Activated T-cell treated with anti-CD3 and anti-CD28 coated beads, Interleukin-2, amount 50 U/mL, for 4 hours (primary cell): ENCODE measurements at regions not wholly inside any gene's neighbourhood (a gene's known extent, or its start where the extent isn't known, plus 50 kb on each side); places are given as distances from the start of the nearest gene placed in this dataset.
"Not testable (repeated sequence)": the region's sequence is repeated elsewhere in the genome, so short reads cannot be mapped to it uniquely, and the experiment has no call there.

Experiments used
- ATAC-seq, 2 donors: fragments of 200-7000 bp; cut with Tn5 transposase; one replicate each; pipeline ENCODE4 v1.10.0; 2021
- DNase-seq: peaks from one replicate; pipeline ENCODE4 v3.0.0-alpha.2; 2020
- H3K27me3 Mint-ChIP-seq: one replicate; pipeline ENCODE4 v1.8.0; 2021; ENCODE audit warnings: low read depth, mixed read lengths
- H3K36me3 Mint-ChIP-seq: one replicate; pipeline ENCODE4 v1.8.0; 2022; ENCODE audit warnings: mixed read lengths; ENCODE audit not compliant: insufficient read depth
- H3K4me1 Mint-ChIP-seq: one replicate; pipeline ENCODE4 v1.8.0; 2021; ENCODE audit warnings: low read depth, mixed read lengths
- H3K4me3 Mint-ChIP-seq: one replicate; pipeline ENCODE4 v1.8.0; 2021; ENCODE audit warnings: mild to moderate bottlenecking, moderate library complexity, mixed read lengths
- H3K9me3 Mint-ChIP-seq: one replicate; pipeline ENCODE4 v1.8.0; 2021; ENCODE audit warnings: mixed read lengths

DNA sequence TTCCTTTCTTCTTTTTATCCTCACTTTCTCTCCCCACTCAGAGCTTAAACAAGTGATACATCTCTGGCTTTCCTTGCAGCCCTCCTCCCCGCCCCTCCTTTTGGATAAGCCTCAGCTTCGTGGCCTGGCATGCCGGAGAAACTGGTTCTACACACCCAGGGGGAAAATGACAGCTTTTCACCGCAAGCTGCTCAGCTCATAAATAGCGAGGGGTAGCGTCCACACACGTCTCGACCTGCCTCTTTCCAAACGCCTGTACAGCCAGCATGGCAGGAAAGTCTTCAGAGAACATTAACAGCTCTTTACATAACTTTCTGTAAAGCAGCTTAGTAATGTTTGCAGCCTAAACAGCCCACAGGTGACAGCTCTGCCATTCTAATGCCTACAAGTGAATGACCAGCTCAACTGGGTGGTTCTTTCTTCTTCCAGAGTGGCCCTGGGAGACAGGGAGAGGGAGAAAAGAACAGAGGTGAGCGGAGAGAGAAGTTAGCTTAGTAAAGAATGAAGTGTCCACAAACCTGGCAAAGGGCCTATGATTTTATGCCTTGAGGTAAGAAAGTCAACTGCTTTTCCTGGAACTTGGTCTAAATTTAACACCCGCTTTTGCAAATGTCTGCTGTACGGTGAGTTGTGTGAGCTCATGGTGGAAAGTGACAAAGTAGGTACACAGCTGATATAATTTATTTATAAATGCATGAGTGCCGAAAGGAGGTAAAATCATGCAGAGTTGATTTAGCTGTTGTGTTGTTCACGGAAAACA lies 251.5 kb downstream of the TFAP2A start:
- Mint-ChIP-seq H3K36me3 (no peaks in the 10 kb centered on the region), H3K4me3 (no peak overlapping the region), H3K9me3 (no peaks in the 10 kb centered on the region), H3K27me3 (no peaks in the 10 kb centered on the region), H3K4me1 (no peaks in the 10 kb centered on the region)
- DNase-seq = no peak
- no peak for ATAC-seq

- Mint-ChIP-seq H3K4me1 (no peaks in the 10 kb centered on the region), H3K4me3 (no peak overlapping the region), H3K9me3 (peaks cover 12% of the 10 kb centered on the region), H3K27me3 (peaks cover 1% of the 10 kb centered on the region), H3K36me3 (no peaks in the 10 kb centered on the region)
- ATAC-seq (no peak), DNase-seq (no peak)
These were observed 258.0 kb downstream of the TFAP2A start for GRCh38 chr6:10156875-10157274.

DNA sequence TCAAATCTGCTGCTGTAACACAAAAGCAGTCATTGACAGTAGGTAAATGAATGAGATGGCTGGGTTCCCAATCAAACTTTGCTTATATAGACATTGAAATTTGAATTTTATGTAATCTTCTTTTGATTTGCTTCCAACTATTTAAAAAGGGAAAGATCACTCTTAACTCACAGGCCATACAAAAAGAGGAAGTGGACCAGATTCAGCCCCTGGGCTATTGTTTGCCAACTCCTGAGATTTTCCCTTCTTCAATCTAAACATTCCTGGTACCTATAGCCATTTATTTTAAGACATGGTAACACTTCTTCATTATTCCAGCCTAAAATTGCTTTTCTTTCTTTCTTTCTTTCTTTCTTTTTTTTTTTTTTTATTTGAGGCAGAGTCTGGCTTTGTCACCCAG lies 260.6 kb downstream of the TFAP2A start:
- Mint-ChIP-seq H3K9me3 (peaks cover 12% of the 10 kb centered on the region), H3K4me1 (no peaks in the 10 kb centered on the region), H3K27me3 (peaks cover 1% of the 10 kb centered on the region), H3K4me3 (no peak overlapping the region), H3K36me3 (no peaks in the 10 kb centered on the region)
- DNase-seq (no peak), ATAC-seq (no peak)

DNA sequence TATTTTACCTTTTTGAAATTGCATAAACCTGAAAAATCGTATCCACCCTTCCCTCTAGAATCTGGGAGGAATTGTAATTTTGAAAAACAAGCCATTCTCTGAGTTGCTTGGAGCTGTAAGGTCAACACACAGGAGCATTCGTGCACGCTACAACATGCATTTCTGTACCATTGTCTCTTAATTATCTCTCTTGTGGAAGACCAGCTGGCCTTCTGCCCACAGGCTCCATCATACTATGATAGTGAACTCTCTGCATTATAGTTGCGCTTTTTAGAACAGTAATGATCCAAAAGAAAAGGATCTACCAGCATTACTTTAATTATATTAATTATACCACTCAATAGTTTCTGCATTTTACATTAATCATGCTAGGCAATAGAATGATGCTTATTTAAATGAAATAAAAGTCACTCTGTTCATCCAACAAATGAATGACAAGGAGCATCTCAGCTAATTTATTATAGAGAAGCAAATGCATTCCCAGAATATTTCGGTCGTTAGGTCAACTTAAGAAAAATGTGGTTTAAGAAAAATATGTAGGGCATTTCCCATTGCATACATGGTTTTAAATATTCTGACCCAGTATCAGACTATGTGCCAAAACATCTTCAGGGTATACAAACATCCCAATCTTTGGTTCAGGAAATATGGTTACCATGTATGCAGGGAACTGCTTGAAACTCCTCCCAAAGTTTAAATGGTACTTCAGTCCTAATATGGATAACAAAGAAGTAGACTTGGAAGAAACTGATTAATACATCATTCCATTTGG lies 263.5 kb downstream of the TFAP2A start:
- Mint-ChIP-seq H3K36me3 (no peaks in the 10 kb centered on the region), H3K9me3 (peaks cover 5% of the 10 kb centered on the region), H3K4me3 (no peak overlapping the region), H3K4me1 (peaks cover 2% of the 10 kb centered on the region), H3K27me3 (peaks cover 1% of the 10 kb centered on the region)
- ATAC-seq = no peak
- DNase-seq = no peak

DNA sequence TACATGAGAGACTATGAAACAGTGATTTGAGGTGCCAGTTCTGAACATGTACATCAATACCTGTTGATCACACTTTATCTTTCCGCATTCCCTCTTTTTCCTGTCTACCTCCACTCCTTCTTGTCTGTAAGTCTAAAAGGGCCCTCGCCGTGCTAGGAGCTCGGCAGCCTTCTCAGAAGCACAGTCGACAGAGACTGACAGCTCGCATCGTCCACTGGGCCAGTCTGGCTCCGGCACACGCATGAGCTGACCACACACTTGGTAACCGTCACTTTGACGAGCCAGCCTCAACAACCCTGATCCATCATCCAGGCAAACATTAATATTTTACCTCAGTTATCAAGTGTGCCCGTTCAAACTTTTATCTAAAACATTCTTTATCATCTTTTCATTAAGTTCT lies 265.3 kb downstream of the TFAP2A start:
- ATAC-seq = no peak
- no peak overlapping the region for H3K4me3 Mint-ChIP-seq
- peaks cover 2% of the 10 kb centered on the region for H3K4me1 Mint-ChIP-seq
- no peaks in the 10 kb centered on the region for H3K27me3 Mint-ChIP-seq
- DNase-seq = no peak
- no peaks in the 10 kb centered on the region for H3K9me3 Mint-ChIP-seq
- H3K36me3 Mint-ChIP-seq = no peaks in the 10 kb centered on the region

GRCh38 chr6:10146715-10147451 lies 268.0 kb downstream of the TFAP2A start:
- Mint-ChIP-seq H3K9me3 (no peaks in the 10 kb centered on the region), H3K36me3 (no peaks in the 10 kb centered on the region), H3K4me3 (peak overlapping the region; percentile 40), H3K4me1 (peaks cover 2% of the 10 kb centered on the region), H3K27me3 (peaks cover 6% of the 10 kb centered on the region)
- DNase-seq = no peak
- ATAC-seq = no peak

DNA sequence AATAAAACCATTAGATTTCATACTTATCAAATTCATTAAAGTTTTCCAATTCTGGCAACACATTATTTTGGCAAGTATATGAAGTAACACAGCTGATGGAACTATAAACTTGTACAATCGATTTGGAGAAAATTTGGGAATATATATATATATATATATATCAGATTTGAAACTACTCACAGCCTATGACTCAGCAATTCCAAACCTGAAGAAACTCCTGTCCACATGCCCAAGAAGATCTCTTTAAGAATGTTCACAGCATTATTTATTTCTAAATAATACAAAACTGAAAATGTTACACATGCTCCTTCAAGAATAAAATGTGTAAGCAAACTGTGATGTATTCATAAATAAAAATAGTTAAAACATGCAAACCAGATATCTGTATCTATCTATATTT lies 270.1 kb downstream of the TFAP2A start:
- ATAC-seq (no peak), DNase-seq (no peak)
- H3K4me1 Mint-ChIP-seq = peaks cover 2% of the 10 kb centered on the region
- H3K9me3 Mint-ChIP-seq = no peaks in the 10 kb centered on the region
- H3K4me3 Mint-ChIP-seq = no peak overlapping the region
- peaks cover 6% of the 10 kb centered on the region for H3K27me3 Mint-ChIP-seq
- no peaks in the 10 kb centered on the region for H3K36me3 Mint-ChIP-seq

DNA sequence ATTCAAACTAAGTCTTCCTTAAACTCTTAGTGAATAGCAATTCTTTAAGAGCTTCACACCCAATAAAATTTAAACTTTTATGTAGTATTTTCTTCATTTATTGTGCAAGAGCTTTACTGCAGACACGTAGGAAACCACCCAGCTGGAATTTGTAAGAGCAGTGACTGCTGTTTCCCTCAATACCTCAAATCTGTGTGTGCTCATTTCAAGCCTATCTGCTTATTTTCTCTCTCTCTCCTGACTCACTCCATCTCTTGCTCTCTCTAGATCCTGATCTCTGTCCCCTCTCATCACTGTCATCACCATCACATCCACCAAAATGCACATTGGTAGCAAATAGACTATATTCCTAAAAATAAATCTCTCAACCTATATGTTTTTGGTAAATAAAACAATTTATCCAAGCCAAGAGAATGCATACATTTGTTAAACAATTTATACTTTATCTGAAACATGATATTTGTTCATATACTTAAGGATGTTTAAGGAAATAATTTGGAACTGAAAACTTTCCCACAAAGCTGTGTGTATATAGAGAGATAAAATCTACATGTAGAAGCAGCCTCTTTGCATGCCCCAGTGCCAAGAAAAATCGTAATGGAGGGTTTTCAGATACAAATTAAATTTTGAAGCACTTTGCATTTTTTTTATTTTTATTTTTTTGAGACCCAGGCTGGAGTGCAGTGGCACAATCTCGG lies 273.0 kb downstream of the TFAP2A start:
- DNase-seq = no peak
- H3K27me3 Mint-ChIP-seq = peaks cover 6% of the 10 kb centered on the region
- no peak overlapping the region for H3K4me3 Mint-ChIP-seq
- no peaks in the 10 kb centered on the region for H3K36me3 Mint-ChIP-seq
- no peak for ATAC-seq
- no peaks in the 10 kb centered on the region for H3K9me3 Mint-ChIP-seq
- H3K4me1 Mint-ChIP-seq = no peaks in the 10 kb centered on the region

- no peak for DNase-seq
- peaks cover 6% of the 10 kb centered on the region for H3K27me3 Mint-ChIP-seq
- no peaks in the 10 kb centered on the region for H3K36me3 Mint-ChIP-seq
- no peak overlapping the region for H3K4me3 Mint-ChIP-seq
- no peaks in the 10 kb centered on the region for H3K9me3 Mint-ChIP-seq
- no peaks in the 10 kb centered on the region for H3K4me1 Mint-ChIP-seq
- no peak for ATAC-seq
These were observed 274.1 kb downstream of the TFAP2A start for GRCh38 chr6:10140824-10141223.

DNA sequence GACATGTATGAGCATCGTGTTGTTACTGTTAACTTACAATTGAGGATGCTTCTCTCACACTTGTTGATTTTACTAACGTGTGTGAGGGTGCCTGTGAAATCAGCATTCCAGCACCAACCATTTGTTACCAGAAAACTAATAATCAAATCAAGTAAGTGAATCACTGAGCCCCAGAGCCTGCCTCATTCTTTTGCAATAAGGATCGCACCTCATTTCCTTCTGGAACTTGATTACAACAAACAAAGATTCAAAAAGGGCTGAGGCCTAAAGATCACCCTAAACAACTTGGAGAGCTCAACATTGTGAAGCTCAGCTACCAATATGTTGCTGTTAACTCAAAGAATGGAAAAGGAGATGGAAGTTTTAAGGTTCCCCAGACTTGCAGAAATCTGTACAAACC lies 274.7 kb downstream of the TFAP2A start:
- no peak for DNase-seq
- H3K9me3 Mint-ChIP-seq = no peaks in the 10 kb centered on the region
- no peaks in the 10 kb centered on the region for H3K36me3 Mint-ChIP-seq
- peaks cover 6% of the 10 kb centered on the region for H3K27me3 Mint-ChIP-seq
- no peaks in the 10 kb centered on the region for H3K4me1 Mint-ChIP-seq
- no peak for ATAC-seq
- H3K4me3 Mint-ChIP-seq = no peak overlapping the region

DNA sequence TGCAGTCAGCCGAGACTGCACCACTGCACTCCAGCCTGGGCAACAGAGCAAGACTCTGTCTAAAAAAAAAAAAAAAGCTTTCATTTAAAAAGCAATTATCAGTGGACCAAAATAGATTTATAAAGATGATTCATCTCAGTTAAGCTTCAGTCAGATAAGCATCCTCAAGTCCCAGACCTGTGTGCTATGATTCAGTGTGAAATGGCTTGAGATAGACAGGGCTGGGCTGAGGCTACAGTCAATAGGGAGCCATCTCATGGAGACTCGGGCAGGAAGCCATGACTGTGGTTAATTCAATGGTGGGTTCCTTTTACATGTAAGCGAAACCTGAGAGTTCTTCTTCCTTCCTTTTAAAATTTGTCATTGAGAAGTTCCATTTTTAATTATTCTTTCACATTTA lies 276.0 kb downstream of the TFAP2A start:
- no peaks in the 10 kb centered on the region for H3K36me3 Mint-ChIP-seq
- no peaks in the 10 kb centered on the region for H3K4me1 Mint-ChIP-seq

GRCh38 chr6:10136636-10137035 lies 278.2 kb downstream of the TFAP2A start:
- H3K4me3 Mint-ChIP-seq = no peak overlapping the region
- H3K27me3 Mint-ChIP-seq = no peaks in the 10 kb centered on the region

More for the DNA sequence above, 276.0 kb downstream of the TFAP2A start:
- DNase-seq = no peak
- H3K27me3 Mint-ChIP-seq = peaks cover 6% of the 10 kb centered on the region
- no peaks in the 10 kb centered on the region for H3K9me3 Mint-ChIP-seq
- H3K4me3 Mint-ChIP-seq = no peak overlapping the region
- no peak for ATAC-seq

GRCh38 chr6:10134185-10134584 lies 280.7 kb downstream of the TFAP2A start:
- H3K9me3 Mint-ChIP-seq = not testable (repeated sequence)

More at GRCh38 chr6:10136636-10137035, 278.2 kb downstream of the TFAP2A start:
- ATAC-seq (no peak), DNase-seq (no peak)
- Mint-ChIP-seq H3K4me1 (no peaks in the 10 kb centered on the region), H3K36me3 (no peaks in the 10 kb centered on the region), H3K9me3 (no peaks in the 10 kb centered on the region)

GRCh38 chr6:10128721-10129120 lies 286.2 kb downstream of the TFAP2A start:
- peaks cover 4% of the 10 kb centered on the region for H3K9me3 Mint-ChIP-seq
- ATAC-seq = no peak
- no peaks in the 10 kb centered on the region for H3K27me3 Mint-ChIP-seq
- H3K4me3 Mint-ChIP-seq = no peak overlapping the region
- no peaks in the 10 kb centered on the region for H3K4me1 Mint-ChIP-seq
- no peaks in the 10 kb centered on the region for H3K36me3 Mint-ChIP-seq
- DNase-seq = no peak

More at GRCh38 chr6:10134185-10134584, 280.7 kb downstream of the TFAP2A start:
- DNase-seq, H3K36me3 Mint-ChIP-seq, H3K4me1 Mint-ChIP-seq, H3K4me3 Mint-ChIP-seq, H3K27me3 Mint-ChIP-seq, ATAC-seq: not testable (repeated sequence)
